Limb (tissue), 2 donors: ENCODE measurements at regions not wholly inside any gene's neighbourhood (a gene's known extent, or its start where the extent isn't known, plus 50 kb on each side); places are given as distances from the start of the nearest gene placed in this dataset.
A peak's percentile ranks its signal among the peaks of the same experiment; 100 is the strongest.
"Not testable (repeated sequence)": the region's sequence is repeated elsewhere in the genome, so short reads cannot be mapped to it uniquely, and the experiment has no call there.

ENCODE experiments used
- DNase-seq, 2 donors: peaks; one replicate each; pipeline ENCODE4 v3.0.0-alpha.2; 2016; ENCODE audit errors: extremely low spot score in 2 of 2

GRCh38 chr4:188372058-188372457 is 232.8 kb downstream of the TRIML1 start:
- peak in 1 of 2 donors; percentile 2 for DNase-seq

- DNase-seq, result peak in 1 of 2 donors; percentile 31
Observed at GRCh38 chr4:188372829-188373228, 233.6 kb downstream of the TRIML1 start.

DNA sequence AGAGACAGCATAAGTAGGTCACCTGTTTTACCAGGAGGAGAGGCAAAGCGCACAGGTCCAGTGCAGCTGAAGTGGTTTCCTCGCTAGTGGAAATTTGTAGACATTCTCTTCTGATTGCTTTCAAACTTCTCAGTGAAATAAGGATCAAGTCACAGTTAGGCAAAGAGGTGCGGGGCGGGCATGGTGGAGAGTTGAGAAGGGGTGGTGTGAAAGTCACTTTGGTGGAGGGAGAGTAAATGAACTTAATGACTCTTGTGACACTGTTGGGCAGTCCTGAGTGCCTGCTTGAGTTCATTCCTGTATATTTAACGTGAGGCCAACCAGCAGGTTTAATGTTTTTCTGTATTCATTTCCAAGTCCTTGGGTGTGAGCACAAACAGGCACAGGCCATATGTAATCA is 235.6 kb downstream of the TRIML1 start:
- DNase-seq, result no peak

DNA sequence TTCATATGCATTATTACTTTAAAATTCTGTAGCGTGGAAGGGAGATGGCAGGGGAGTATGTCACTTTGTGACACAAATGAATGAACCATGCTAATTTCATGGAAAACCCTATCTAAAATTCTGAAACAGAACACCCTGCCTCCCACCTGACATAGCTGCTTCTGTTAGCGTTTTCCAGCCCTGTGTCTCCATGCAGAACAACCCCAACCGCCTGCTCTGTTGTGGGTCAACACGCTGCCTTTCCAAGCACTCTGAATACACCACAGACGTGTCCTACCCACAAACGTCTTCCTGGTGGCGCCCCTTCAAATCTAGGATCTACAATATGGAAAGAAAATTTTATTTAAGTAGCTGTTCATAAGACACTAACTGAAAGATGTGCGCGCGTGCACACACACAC is 238.6 kb downstream of the TRIML1 start:
- no peak for DNase-seq

GRCh38 chr4:188383180-188383579 is 243.9 kb downstream of the TRIML1 start:
- no peak for DNase-seq

DNA sequence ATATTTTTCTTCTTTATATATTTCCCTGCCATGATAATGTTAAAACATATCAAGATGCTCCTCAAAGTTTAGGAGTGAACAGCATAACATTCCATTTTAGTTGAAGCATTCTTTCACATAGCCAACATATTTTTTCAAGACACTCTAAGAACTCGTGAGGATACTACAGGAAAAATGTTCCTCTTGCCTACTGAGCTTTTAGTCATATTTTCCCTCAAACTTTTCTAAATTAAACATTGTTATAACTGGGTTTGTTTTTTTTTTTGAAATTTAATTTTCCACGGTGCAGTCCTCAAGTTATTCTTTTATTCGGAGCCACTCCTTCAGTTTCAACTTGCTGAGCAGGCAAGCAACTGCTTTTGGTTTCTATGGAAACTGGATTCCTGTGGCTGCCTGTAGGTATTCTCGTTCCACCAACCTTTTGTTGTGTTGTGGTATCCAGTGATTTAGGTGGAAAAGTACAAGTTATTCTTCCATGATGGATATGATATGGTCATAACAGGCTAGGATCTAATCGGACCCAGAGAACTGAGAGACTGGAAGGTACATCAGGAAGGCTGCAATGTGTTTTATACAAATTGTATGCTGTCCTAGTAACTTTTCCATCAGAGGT is 248.0 kb downstream of the TRIML1 start:
- DNase-seq, result peak in 1 of 2 donors; percentile 40

DNA sequence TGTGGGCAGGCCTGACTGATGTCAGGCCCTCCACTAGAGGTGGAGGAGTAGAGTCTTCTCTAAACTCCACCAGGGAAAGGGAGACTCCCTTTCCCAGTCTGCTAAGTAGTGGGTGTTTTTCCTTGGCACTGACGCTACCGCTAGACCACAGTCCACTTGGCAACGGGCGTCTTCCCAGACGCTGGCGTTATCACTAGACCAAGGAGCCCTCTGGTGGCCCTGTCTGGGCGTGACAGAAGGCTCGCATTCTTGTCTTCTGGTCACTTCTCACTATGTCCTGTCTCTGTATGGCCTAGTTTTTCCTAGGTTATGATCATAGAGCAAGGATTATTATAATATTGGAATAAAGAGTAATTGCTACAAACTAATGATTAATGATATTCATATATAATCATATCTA is 252.1 kb downstream of the TRIML1 start:
- not testable (repeated sequence) for DNase-seq

GRCh38 chr4:188396037-188396436 is 256.8 kb downstream of the TRIML1 start:
- DNase-seq, result no peak

GRCh38 chr4:188399834-188400233 is 260.6 kb downstream of the TRIML1 start:
- DNase-seq, result no peak

DNA sequence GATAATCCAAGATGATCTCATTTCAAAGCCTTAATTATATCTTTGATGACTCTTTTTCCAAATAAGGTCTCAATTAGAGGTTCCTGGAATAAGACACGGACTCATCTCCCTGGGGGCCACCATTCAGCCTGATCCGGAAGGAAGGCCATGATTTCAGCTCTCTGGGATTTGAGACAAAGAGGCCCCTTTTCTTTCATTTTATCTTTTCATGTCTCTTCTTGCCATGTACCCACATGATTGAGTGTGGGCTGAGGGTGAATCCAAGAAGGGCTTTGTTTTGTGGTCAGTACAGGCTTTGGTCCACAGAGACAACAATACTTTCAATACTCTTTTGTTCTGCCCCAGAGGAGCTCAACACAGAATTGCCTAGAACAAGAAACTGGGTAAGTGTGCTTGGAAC is 261.2 kb downstream of the TRIML1 start:
- DNase-seq, result no peak

DNA sequence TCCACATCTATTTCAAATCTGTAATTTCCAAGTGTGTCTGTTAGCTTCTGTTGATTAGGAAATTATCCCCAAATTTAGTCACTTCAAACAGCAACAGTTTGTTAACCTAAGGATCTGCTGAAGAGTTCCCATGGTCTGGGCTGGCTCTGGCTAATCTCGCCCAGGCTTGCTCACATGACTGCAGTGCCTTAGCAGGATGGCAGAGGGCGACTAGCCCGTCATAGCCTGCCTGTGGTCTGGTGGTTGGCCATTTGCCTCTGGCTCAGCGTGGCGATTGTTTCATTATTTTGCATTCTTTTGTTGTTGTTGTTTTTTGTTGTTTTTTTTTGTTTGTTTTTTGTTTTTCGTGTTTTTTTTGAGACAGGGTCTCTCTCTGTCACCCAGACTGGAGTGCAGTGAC is 264.0 kb downstream of the TRIML1 start:
- DNase-seq, result no peak

GRCh38 chr4:188405071-188405835 is 266.0 kb downstream of the TRIML1 start:
- not testable (repeated sequence) for DNase-seq

DNA sequence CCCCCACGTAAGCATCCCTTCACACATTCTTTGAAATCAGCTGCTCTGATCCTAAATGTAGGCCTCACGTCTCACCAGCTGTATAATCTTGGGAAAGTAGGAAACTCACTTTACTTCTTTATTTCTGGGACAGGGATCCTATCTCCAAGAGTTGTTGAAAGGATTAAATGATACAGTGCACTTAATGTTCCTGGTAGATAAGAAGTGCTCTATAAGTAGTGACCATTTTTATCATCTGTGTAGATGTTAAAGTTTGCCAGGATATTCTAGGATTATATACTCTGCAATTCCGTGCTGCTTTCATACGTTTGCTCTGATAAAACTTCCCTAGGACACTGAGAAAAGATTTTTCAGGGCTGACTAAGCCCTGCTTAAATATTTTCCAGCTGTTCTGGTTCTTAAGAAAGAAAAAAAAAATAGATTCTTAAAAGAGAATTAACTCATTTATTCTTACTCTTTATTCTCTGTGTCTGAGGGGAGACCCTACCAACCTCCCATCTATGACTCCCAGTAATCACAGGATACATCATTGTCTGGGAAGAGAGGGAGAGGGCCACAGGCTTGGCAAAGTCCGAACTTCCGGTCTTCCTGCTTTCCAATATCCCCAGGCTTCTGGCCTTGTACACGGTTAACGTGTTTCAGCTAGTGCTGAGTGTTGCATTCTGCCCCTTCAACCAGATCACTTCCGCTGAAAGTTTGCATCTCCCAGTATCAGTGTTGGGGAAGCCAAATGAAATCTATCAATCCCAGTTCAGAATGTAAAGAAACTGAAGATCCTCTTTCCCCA is 269.2 kb downstream of the TRIML1 start:
- DNase-seq, result no peak

DNA sequence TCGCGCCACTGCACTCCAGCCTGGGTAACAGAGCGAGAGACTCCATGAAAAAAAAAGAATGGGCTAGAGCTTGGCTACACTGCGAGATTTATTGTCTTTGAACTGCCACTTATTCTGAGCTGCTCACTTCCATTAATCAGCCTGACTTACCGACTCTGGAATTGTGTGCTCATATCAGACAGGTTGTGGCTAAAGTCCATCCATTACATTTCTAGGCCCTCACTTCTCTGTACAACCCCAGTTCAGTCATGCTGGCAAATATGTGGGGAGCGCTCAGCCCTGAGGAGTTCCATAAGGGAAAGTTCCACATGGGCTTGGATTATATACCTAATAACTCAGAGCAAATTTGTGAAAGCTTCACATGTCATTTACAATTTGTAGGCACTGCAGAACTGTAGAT is 270.6 kb downstream of the TRIML1 start:
- DNase-seq, result no peak

DNA sequence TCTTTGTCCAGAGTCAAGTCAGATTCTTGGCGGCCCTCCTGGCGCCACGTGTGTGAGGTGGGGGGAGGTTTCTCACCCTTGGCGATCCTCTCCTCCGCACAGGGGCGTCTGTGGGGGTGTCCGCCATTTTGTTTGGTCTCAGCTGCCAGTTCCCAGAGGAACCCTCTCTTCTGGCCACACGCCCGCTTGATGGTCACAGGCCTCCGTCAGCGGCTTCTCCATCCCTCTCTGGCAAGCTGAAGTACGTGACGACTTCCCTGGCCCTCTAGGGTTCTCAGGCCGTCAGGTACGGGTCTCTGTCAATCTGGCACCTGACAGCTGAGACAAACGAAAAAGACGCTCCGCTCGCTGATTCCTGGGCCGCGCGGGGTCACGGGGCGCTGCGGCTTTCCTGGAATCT is 272.6 kb downstream of the TRIML1 start:
- no peak for DNase-seq

DNA sequence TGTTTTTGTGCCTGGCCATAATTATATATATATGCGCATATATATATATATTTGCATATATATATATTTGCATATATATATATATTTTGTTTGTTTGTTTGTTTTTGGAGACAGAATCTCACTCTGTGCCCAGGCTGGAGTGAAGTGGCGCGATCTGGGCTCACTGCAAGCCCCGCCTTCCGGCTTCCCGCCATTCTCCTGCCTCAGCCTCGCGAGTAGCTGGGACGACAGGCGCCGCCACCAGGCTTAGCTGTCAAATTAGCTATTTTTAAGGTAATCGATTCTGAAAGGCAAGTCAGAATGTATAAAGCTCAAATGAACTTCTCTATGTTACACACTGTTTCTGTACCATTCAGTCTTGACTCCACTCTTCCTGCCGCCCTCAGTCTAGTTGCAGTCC is 273.3 kb downstream of the TRIML1 start:
- DNase-seq, result no peak

- DNase-seq, result no peak
Observed at GRCh38 chr4:188414441-188414840, 275.2 kb downstream of the TRIML1 start.

- peak in 1 of 2 donors; percentile 15 for DNase-seq
Observed at GRCh38 chr4:188417181-188417580, 277.9 kb downstream of the TRIML1 start.

DNA sequence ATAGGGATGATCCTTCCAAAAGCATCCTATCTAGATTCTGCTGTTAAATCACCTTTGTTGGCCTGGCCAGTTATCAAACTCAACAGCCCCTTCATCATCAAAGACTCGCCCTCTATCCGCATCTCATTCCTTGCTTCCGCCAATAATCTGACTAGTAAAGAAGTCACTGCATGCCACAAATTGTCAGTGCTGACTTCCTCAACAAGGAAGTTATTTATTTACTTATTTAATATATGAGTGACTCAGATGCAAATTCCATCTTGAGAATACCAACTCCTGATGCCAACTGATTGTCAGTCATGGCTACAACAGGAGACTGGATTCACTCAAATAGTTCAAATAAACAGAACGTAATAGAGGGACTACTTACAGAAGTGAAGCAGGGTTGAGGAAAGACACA is 283.8 kb downstream of the TRIML1 start:
- no peak for DNase-seq

DNA sequence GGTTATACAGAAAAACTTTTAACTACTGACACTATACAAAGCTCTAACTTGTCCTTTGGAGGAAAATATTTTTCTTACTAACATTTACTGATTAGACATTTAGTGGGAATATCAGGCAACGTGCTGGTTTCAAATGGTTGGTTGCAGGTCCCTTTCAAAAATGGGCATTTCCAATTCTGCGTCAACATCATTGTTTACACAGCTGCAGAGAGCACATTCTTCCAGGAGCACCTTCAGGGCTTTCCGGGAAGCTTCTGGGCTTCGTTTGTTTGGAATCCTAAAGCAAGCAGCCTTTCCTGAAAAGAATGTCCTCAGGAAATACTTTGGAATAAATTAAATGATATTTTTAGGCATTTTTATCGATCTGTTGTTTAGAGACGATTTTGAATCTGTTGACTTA is 289.7 kb downstream of the TRIML1 start:
- no peak for DNase-seq

DNA sequence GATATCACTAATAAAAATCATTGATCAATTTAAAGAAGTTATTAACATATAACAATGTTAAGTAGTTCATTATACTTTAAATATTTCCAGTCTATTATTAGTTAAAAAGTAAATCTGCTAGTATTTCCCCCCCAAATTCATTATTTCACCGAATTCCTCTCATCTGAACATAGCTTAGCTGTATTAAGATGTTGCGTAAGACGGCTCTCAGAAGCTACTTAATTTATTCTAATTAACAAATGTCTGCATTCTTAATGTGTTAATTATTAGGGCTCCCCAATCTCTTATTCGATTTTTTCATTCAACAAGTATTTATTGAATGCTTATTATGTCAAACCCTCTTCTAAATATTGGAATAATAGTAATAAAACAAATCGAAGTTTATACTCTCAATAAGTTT is 290.7 kb downstream of the TRIML1 start:
- no peak for DNase-seq

GRCh38 chr4:188430384-188430783 is 291.1 kb downstream of the TRIML1 start:
- no peak for DNase-seq
